Ovary (tissue), 7 donors: ENCODE measurements at regions not wholly inside any gene's neighbourhood (a gene's known extent, or its start where the extent isn't known, plus 50 kb on each side); places are given as distances from the start of the nearest gene placed in this dataset.
"Not testable (repeated sequence)": the region's sequence is repeated elsewhere in the genome, so short reads cannot be mapped to it uniquely, and the experiment has no call there.

Experiments used
- DNase-seq, 5 donors: peaks; one replicate each; pipeline ENCODE4 v3.0.0-alpha.2; 2019 to 2020
- H3K27ac ChIP-seq, 2 donors: fragments of 200-600 bp; one replicate each; pipeline versions ENCODE4 v1.5.1 to v1.8.0; 2019 to 2022
- H3K27me3 ChIP-seq: fragments of 200-600 bp; one replicate; pipeline ENCODE4 v1.8.0; 2022
- H3K36me3 ChIP-seq: fragments of 200-600 bp; sonication (generic); one replicate; pipeline ENCODE4 v1.5.1; 2019
- H3K4me1 ChIP-seq: one replicate; pipeline ENCODE4 v1.8.1; 2013; ENCODE audit warnings: mild to moderate bottlenecking, moderate library complexity; ENCODE audit not compliant: insufficient read depth
- H3K4me3 ChIP-seq: fragments of 200-600 bp; sonication (generic); one replicate; pipeline ENCODE4 v1.5.1; 2017
- H3K9me3 ChIP-seq, 2 donors: fragments of 200-600 bp in 1 of 2; sonication (generic) in 1 of 2; one replicate each; pipeline versions ENCODE4 v1.5.1 to v1.8.1; 2013 to 2019; ENCODE audit warnings: mild to moderate bottlenecking in 1 of 2, moderate library complexity in 1 of 2
- CTCF ChIP-seq, 3 donors: fragments of 450-650 bp in 2 of 3; fragments of 200-600 bp in 1 of 3; IDR thresholded peaks; one replicate each; pipeline versions ENCODE4 v1.5.1 to v1.8.0; 2016 to 2022; ENCODE audit warnings: antibody characterized with exemption in 3 of 3, mild to moderate bottlenecking in 1 of 3
- EP300 ChIP-seq: sonication (generic); formaldehyde crosslinking; IDR thresholded peaks from one replicate; pipeline ENCODE4 v1.6.1; 2017; ENCODE audit warnings: antibody characterized with exemption
- POLR2A ChIP-seq: fragments of 450-650 bp; IDR thresholded peaks from one replicate; pipeline ENCODE4 v1.6.1; 2017; ENCODE audit warnings: antibody characterized with exemption, mild to moderate bottlenecking, moderate library complexity
- WGBS, 3 donors: extraction: QIAGEN DNeasy Blood & Tissue Kit in 1 of 3; methylation state at CpG; one replicate each; pipeline versions ENCODE4 v1.1.5 to v1.1.7; 2013 to 2017; 5-methylcytosine and 5-hydroxymethylcytosine counted together
- intact Hi-C, 4 donors: fragments of 100-400 bp; cut with DNase I; formaldehyde crosslinking; loops; one replicate each; pipeline versions ENCODE4 v1.11.0 to v1.15.1; 2022 to 2023
- donor health status: DM: no; HTN: no; CAD: no; lungs with moderate emphysema.
- donor health status: DM: no; HTN: no; CAD: no.
- donor health status: Bipolar disorder and iron deficiency.
- donor health status: DM: no; HTN: no; CAD: no.
- donor health status: DM: yes; HTN: yes; CAD: no.

GRCh38 chr11:25816411-25816810, 515.5 kb upstream of the ANO3 start:
- Histone ChIP-seq H3K9me3 (no peaks in the 10 kb centered on the region), H3K27ac (no peak overlapping the region), H3K4me1 (no peaks in the 10 kb centered on the region), H3K4me3 (no peak overlapping the region), H3K27me3 (no peaks in the 10 kb centered on the region), H3K36me3 (no peaks in the 10 kb centered on the region)
- intact Hi-C loops: no loop called here
- TF ChIP-seq EP300: no peak
- no peak for TF ChIP-seq CTCF (IDR thresholded peaks at IDR 0.05)
- TF ChIP-seq POLR2A: no peak
- no peak for DNase-seq
- WGBS, 3 donors: 75 to 87% (median 79%) methylated on average over 3 of the region's 3 CpGs

- intact Hi-C loops: no loop called here
- TF ChIP-seq CTCF (IDR thresholded peaks at IDR 0.05) (no peak), EP300 (no peak), POLR2A (no peak)
- DNase-seq: no peak
- Histone ChIP-seq H3K36me3 (no peaks in the 10 kb centered on the region), H3K9me3 (no peaks in the 10 kb centered on the region), H3K4me3 (no peak overlapping the region), H3K27ac (no peak overlapping the region), H3K27me3 (no peaks in the 10 kb centered on the region), H3K4me1 (no peaks in the 10 kb centered on the region)
Observed at GRCh38 chr11:25824688-25825087, 507.2 kb upstream of the ANO3 start.

GRCh38 chr11:25831485-25831884, 500.4 kb upstream of the ANO3 start:
- H3K9me3 ChIP-seq, DNase-seq, H3K27ac ChIP-seq, H3K4me3 ChIP-seq, intact Hi-C loops, H3K36me3 ChIP-seq, H3K4me1 ChIP-seq, H3K27me3 ChIP-seq: not testable (repeated sequence)
- 92 to 93% (median 92%) methylated on average over 10 of the region's 10 CpGs for WGBS, 3 donors

- H3K9me3 ChIP-seq: no peaks in the 10 kb centered on the region
- no peaks in the 10 kb centered on the region for H3K27me3 ChIP-seq
- no peak overlapping the region for H3K4me3 ChIP-seq
- WGBS, 3 donors: 77 to 79% (median 78%) methylated on average over 6 of the region's 6 CpGs
- no peak for DNase-seq
- intact Hi-C loops: no loop called here
- TF ChIP-seq CTCF (IDR thresholded peaks at IDR 0.05) (no peak), EP300 (no peak), POLR2A (no peak)
- no peak overlapping the region for H3K27ac ChIP-seq
- no peaks in the 10 kb centered on the region for H3K4me1 ChIP-seq
- no peaks in the 10 kb centered on the region for H3K36me3 ChIP-seq
Observed at GRCh38 chr11:25838918-25839625, 492.9 kb upstream of the ANO3 start.

- 74 to 75% (median 75%) methylated on average over 4 of the region's 4 CpGs for WGBS, 3 donors
- no peak for DNase-seq
- Histone ChIP-seq H3K9me3 (no peaks in the 10 kb centered on the region), H3K4me3 (no peak overlapping the region), H3K4me1 (no peaks in the 10 kb centered on the region), H3K36me3 (no peaks in the 10 kb centered on the region), H3K27me3 (no peaks in the 10 kb centered on the region), H3K27ac (no peak overlapping the region)
- intact Hi-C loops: no loop called here
- TF ChIP-seq EP300 (no peak), POLR2A (no peak), CTCF (IDR thresholded peaks at IDR 0.05) (no peak)
Observed at GRCh38 chr11:25844811-25845210, 487.1 kb upstream of the ANO3 start.
